ENCODE measurements at regions not wholly inside any gene's neighbourhood (a gene's known extent, or its start where the extent isn't known, plus 50 kb on each side); places are given as distances from the start of the nearest gene placed in this dataset.
"Not testable (repeated sequence)": the region's sequence is repeated elsewhere in the genome, so short reads cannot be mapped to it uniquely, and the experiment has no call there.

DNA sequence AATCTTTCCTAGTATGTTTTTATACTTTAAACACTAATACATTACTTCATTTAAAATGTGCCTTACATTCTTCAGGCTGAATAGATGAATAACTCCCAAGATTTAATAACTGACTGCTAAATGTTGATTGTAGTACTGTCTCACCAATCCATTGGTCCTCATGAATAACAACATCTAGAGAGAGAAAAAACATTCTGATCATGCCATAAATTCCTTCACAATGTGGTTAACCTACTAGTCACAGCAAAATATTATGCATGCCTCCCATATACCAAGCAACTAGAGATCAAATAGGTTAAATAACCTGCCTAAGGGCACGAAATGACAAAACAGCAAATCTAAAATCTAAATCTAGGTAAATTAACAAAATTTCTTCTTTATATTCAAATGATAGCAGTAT lies 66.2 kb downstream of the SYT15 start:
- ATAC-seq; DNase-seq (ENCODE audit: low spot score): not testable (repeated sequence)

- DNase-seq (ENCODE audit: low spot score); ATAC-seq: not testable (repeated sequence)
These were observed 67.2 kb downstream of the SYT15 start for GRCh38 chr10:46646132-46646531.

GRCh38 chr10:46650967-46651366 lies 72.0 kb downstream of the SYT15 start:
- ATAC-seq, result peak; percentile 7
- not testable (repeated sequence) for DNase-seq (ENCODE audit: low spot score)

- DNase-seq (ENCODE audit: low spot score), result not testable (repeated sequence)
- peak; percentile 53 for ATAC-seq
These were observed 78.5 kb downstream of the SYT15 start for GRCh38 chr10:46657437-46657836.

DNA sequence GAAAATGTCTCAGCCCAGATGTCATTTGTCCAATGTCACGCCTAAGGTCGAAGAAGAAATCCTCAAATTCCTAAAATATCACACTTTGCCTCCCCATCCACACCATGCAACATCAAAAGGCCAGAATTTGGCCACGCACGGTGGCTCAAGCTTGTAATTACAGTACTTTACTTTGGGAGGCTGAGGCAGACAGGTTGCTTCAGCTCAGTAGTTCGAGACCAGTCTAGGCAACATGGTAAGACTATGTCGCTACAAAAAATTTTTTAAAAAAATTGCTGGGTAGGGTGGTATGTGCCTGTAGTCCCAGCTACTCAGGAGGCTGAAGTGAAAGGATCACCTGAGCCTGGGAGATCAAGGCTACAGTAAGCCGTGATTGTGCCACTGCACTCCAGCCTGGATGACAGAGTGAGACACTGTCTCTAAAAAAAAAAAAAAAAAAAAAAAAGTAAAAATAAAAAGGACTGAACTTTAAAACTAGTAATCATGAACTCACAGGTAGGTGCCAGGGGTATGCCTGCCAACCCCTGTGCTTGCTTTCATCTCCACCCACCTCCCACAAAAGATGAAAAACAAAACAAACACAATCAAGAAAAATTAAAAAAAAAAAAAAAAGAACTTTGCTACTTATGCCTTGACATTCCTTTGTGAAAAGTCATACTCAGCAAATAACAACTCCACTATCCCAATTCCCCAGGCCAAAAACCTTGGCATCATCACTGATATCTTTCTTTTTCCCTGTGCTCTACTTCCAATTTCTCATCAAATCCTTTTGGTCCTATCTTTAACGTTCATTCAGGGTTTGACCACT lies 81.3 kb downstream of the SYT15 start:
- ATAC-seq, result peak; percentile 41
- DNase-seq (ENCODE audit: low spot score), result not testable (repeated sequence)

- ATAC-seq, result peak; percentile 15
- DNase-seq (ENCODE audit: low spot score), result not testable (repeated sequence)
These were observed 81.9 kb downstream of the SYT15 start for GRCh38 chr10:46660835-46661164.

- not testable (repeated sequence) for ATAC-seq; DNase-seq (ENCODE audit: low spot score)
These were observed 86.6 kb downstream of the SYT15 start for GRCh38 chr10:46665536-46665935.

- peak; percentile 54 for ATAC-seq
- not testable (repeated sequence) for DNase-seq (ENCODE audit: low spot score)
These were observed 89.5 kb downstream of the SYT15 start for GRCh38 chr10:46668357-46668997.

DNA sequence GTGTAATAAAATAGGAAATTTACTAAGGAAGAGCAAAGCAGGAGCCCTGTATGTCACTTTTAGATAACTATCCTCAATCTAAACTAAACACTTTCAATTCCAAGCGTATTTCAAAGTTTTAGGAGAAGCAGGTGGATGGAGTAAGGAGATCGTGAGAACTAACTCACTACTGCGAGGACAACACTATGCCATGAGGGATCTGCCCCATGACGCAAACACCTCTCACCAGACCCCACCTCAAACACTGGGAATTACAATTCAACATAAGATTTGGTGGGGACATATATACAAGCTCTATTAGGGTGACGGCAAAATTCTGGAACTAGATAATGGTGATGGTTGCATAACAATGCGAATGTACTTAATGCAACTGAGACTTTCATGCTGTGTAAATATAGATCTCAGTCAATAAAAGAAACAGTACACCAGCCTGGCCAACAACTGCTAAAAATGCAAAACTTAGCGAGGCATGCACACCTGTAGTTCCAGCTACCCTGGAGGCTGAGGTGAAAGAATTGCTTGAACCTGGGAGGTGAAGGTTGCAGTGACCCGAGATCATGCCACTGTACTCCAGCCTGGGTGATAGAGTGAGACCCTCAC lies 99.0 kb downstream of the SYT15 start:
- peak; percentile 87 for ATAC-seq
- not testable (repeated sequence) for DNase-seq (ENCODE audit: low spot score)

DNA sequence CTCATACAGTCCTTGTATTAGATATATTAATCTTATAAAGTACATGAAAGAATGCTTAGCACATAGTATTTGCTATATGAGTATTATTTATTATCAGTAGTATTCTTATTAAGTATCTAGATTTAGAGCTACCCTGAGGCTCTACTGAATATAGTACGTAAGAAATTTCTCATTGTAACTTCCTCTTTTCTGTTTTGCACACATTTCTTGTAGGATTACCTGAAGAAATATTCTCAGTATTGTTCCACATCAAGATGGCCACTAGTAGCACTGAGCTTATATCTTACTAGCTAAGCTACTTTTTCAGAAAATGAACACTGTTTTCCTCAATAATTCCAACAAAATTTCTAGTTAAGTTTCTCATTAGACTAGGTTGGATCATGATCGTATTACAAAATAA lies 112.5 kb downstream of the SYT15 start:
- ATAC-seq; DNase-seq (ENCODE audit: low spot score): not testable (repeated sequence)

DNA sequence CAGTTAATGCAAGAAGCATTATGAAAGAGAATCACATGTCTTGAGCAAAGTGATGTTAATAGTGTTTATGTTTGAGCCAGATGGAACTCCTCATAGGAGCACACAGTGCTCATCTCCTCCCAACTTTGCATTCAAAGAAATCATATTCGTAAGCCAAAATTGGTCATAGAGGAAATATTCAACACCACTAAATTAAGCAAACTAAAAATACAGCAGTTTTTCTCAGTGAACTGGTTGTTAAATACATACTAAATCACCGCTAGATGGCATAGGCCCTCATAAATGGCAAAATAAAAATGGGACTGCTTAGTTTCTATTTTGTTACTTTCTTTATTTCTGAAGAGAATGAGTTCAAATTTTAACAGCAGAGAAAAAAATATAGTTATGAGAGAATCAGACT lies 114.3 kb downstream of the SYT15 start:
- not testable (repeated sequence) for DNase-seq (ENCODE audit: low spot score)
- peak; percentile 75 for ATAC-seq

DNA sequence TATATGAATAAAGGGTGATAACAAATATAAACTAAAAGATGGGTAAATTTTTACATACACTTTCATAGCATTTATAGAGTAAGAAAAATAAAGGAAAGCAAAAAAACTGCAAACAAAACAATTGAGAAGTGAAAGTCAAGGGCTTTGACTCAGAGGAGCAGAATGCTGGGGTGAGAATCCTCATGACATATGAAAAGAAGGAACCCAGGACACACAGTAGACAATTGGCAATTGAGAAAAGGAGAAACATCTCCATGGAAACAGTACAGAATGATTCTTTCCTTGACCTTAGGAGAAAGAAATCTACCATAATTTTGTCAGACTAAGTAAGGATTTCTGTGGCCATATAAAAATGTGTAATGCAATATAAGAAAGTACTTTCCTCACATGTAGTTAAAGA lies 138.3 kb downstream of the SYT15 start:
- ATAC-seq; DNase-seq (ENCODE audit: low spot score): not testable (repeated sequence)

GRCh38 chr10:46718014-46718413 lies 139.1 kb downstream of the SYT15 start:
- ATAC-seq, result not testable (repeated sequence)

DNA sequence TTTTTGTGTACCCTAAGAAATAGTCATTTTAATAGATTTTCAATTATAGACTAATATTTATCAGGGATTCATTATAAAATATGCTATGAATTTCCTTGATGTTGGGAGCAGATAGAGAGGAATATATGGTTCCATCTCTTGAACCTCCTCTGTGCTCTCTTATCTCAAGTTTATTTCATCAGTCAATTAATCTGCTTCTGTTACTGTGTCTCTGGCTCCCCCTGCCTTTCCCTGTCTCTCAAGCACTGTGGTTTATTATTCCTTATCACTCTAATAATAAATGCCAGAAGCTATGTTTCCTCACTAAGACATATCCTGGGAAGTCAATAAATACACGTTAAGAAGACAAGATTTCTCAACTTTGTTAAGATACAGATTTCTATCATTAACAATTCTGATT lies 141.5 kb downstream of the SYT15 start:
- DNase-seq (ENCODE audit: low spot score) (peak; percentile 58), ATAC-seq (peak; percentile 94)

More at GRCh38 chr10:46718014-46718413, 139.1 kb downstream of the SYT15 start:
- DNase-seq (ENCODE audit: low spot score), result not testable (repeated sequence)

DNA sequence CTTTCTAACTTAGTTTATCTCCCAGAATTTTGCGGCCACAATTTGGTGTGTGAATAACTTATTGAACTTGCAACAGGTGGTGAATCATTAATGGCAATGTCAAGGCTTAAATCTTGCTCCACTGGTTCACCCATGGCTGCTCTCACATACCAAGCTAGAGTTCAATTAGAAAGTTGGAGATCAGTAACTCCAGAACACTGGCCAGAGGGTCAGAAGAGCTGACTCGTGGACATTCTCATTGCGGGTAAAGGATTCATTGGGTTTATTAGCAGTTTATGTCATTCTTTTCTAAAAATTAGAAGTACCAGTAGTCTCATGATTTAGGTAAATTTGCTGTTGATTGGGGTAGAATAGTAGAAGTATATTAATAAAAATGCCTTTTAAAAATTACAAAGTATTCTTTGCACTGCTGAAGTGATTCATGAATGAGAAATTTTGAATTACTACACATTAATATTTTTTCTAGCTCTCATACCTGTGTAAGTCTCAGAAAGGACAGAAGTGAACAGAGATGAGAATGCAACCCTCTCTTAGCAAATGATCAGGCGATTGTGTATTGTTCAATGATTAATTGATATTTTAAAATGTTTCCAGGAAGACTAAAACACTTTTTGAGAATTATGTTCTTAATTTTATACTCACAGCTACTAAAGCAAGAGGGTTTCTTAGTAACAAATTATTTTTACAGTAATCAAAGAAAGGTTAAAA lies 142.0 kb downstream of the SYT15 start:
- ATAC-seq, result peak; percentile 93
- not testable (repeated sequence) for DNase-seq (ENCODE audit: low spot score)

GRCh38 chr10:46724258-46724657 lies 145.3 kb downstream of the SYT15 start:
- ATAC-seq; DNase-seq (ENCODE audit: low spot score): not testable (repeated sequence)

GRCh38 chr10:46728359-46728758 lies 149.4 kb downstream of the SYT15 start:
- not testable (repeated sequence) for ATAC-seq; DNase-seq (ENCODE audit: low spot score)

DNA sequence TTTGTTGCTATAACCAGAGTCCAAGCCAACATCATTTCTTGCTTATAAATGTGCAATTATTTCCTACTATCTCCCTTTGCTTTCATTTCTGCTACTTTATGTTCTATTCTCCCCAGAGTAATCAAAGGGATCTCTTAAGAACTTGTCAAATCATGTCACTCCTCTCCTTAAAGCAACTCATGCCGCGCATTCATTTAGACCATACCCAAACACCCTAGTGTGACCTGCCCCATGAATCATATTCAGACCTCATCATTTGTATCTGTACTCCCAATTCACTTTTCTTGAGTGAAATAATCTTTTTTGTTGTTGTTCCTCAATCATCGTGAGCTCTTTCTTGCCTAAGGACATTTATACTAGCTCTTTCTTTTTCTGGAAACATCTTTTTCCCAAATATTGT lies 151.8 kb downstream of the SYT15 start:
- DNase-seq (ENCODE audit: low spot score); ATAC-seq: not testable (repeated sequence)

DNA sequence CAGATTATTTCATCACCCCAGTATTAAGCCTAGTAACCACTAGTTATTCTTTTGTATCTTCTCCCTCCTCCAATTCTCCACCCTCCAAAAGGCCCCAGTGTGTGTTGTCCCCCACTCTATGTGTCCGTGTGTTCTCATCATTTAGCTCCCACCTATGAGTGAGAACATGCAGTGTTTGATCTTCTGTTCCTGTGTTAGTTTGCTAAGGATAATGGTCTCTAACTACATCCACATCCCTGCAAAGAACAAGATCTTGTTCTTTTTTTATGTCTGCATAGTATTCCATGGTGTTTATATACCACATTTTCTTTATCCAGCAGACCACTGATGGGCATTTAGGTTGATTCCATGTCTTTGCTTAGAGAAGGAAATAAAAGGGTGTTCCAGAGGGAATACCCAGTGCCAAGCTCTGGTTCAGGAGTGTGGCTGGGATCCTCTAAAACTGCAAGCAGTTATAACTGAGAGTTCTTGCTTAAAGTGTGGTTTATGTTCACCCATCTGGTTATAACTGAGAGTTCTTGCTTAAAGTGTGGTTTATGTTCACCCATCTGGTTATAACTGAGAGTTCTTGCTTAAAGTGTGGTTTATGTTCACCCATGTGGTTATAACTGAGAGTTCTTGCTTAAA lies 154.8 kb downstream of the SYT15 start:
- not testable (repeated sequence) for ATAC-seq; DNase-seq (ENCODE audit: low spot score)

DNA sequence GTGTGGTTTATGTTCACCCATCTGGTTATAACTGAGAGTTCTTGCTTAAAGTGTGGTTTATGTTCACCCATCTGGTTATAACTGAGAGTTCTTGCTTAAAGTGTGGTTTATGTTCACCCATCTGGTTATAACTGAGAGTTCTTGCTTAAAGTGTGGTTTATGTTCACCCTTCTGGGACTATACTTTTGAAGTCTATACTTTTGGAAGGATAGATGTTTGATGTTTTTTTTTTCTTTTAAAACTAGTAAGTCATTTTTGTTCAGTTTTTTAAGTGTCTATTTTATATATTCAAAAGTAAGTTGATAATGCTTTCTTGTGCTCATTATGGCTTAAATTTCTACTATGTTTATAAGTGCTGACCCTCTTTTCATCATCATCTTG lies 155.3 kb downstream of the SYT15 start:
- not testable (repeated sequence) for DNase-seq (ENCODE audit: low spot score); ATAC-seq

Data from left lobe of liver (tissue), 2 donors.